AG04449 (cell line): ENCODE measurements at regions not wholly inside any gene's neighbourhood (a gene's known extent, or its start where the extent isn't known, plus 50 kb on each side); places are given as distances from the start of the nearest gene placed in this dataset.
"Not testable (repeated sequence)": the region's sequence is repeated elsewhere in the genome, so short reads cannot be mapped to it uniquely, and the experiment has no call there.

Experiments
- CTCF ChIA-PET: fragments of 350-600 bp; formaldehyde crosslinking; extraction: SDS; loops from one replicate; lab custom pipeline; 2021; ENCODE audit warnings: antibody characterized with exemption; lab: Yijun Ruan, JAX
- POLR2A ChIA-PET: fragments of 400-600, 350-600 bp; formaldehyde crosslinking; extraction: SDS; loops from one replicate; lab custom pipeline; 2020; ENCODE audit warnings: antibody characterized with exemption, inconsistent platforms; lab: Yijun Ruan, JAX
- DNase-seq: peaks from one replicate; pipeline ENCODE4 v3.0.0-alpha.2; 2010; ENCODE audit warnings: low read depth, low spot score
- H3K4me3 ChIP-seq: 2 replicates; pipeline ENCODE4 v1.5.1; 2011; ENCODE audit warnings: low read depth, mild to moderate bottlenecking, control low read depth, low read length
- TF ChIP-seq, protein P1 (sequence below): IDR thresholded peaks from one replicate; pipeline ENCODE4 v1.5.1; 2011; ENCODE audit warnings: mild to moderate bottlenecking, moderate library complexity, low read length, control low read depth, inconsistent platforms; ENCODE audit not compliant: insufficient read depth; ENCODE audit errors: missing control alignments

- TF ChIP-seq, protein P1, sequence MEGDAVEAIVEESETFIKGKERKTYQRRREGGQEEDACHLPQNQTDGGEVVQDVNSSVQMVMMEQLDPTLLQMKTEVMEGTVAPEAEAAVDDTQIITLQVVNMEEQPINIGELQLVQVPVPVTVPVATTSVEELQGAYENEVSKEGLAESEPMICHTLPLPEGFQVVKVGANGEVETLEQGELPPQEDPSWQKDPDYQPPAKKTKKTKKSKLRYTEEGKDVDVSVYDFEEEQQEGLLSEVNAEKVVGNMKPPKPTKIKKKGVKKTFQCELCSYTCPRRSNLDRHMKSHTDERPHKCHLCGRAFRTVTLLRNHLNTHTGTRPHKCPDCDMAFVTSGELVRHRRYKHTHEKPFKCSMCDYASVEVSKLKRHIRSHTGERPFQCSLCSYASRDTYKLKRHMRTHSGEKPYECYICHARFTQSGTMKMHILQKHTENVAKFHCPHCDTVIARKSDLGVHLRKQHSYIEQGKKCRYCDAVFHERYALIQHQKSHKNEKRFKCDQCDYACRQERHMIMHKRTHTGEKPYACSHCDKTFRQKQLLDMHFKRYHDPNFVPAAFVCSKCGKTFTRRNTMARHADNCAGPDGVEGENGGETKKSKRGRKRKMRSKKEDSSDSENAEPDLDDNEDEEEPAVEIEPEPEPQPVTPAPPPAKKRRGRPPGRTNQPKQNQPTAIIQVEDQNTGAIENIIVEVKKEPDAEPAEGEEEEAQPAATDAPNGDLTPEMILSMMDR: no peak
- no peak overlapping the region for H3K4me3 ChIP-seq
- no peak for DNase-seq
- ChIA-PET CTCF (no interaction called here), POLR2A (no interaction called here)
Observed at GRCh38 chr9:75685062-75685461, 205.4 kb upstream of the PCSK5 start.

GRCh38 chr9:75687359-75687953 is 203.0 kb upstream of the PCSK5 start:
- no peak for DNase-seq
- no peak overlapping the region for H3K4me3 ChIP-seq
- TF ChIP-seq, protein P1: no peak
- ChIA-PET CTCF (no interaction called here), POLR2A (no interaction called here)

DNA sequence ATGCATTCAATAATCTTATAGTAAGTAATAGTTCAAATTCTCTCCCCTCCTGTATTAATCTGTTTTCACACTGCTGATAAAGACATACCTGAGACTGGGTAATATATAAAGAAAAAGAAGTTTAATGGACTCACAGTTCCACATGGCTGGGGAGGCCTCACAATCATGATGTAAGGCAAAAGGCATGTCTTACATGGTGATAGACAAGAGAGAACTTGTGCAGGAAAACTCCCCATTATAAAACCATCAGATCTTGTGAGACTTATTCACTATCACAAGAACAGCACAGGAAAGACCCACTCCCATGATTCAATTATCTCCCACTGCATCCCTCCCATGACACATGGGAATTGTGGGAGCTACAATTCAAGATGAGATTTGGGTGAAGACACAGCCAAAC is 199.9 kb upstream of the PCSK5 start:
- POLR2A ChIA-PET, DNase-seq, H3K4me3 ChIP-seq, CTCF ChIA-PET: not testable (repeated sequence)

DNA sequence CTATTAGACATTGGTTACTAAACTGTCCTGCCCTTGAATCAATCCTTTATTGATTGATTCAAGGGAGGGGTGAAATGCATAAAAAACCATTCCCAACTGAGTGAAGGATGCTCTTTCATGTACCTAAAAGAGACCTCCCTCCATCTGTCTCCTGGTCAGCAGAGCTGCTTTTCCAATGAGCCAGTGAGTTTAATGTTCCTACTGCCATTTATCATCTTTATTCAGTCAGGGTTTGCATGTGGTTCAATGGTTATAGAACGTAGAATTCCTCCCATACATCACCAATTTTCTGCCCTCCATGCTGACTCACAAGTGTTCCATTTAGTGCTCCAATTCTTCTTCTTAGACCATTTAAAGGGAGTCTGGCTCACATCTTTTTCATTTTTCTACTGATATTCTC is 199.1 kb upstream of the PCSK5 start:
- ChIA-PET POLR2A (no interaction called here), CTCF (no interaction called here)

GRCh38 chr9:75692309-75692708 is 198.2 kb upstream of the PCSK5 start:
- CTCF ChIA-PET: no interaction called here
- POLR2A ChIA-PET: no interaction called here
- DNase-seq: no peak
- H3K4me3 ChIP-seq: no peak overlapping the region
- TF ChIP-seq, protein P1: no peak

More for the DNA sequence above, 199.1 kb upstream of the PCSK5 start:
- no peak overlapping the region for H3K4me3 ChIP-seq
- TF ChIP-seq, protein P1: no peak
- no peak for DNase-seq

DNA sequence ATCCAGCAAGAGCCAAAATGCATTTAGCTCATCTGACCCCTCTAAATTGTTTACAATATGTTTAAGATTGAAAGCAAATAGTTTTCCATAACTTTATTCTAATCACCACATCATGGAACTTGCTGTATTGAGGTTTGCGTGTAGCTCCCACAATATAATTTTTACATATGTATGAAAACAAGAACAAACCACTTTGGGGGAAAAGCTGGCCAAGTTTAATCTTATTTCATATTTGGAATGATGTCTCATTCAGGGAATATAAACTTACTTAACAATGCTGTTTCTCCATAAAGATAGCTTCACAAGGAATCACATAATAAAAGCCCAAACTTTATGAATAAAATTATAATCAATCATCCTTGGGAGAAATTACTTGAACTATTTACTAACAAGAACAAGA is 194.6 kb upstream of the PCSK5 start:
- TF ChIP-seq, protein P1: no peak
- H3K4me3 ChIP-seq: no peak overlapping the region
- ChIA-PET POLR2A (no interaction called here), CTCF (no interaction called here)
- no peak for DNase-seq

DNA sequence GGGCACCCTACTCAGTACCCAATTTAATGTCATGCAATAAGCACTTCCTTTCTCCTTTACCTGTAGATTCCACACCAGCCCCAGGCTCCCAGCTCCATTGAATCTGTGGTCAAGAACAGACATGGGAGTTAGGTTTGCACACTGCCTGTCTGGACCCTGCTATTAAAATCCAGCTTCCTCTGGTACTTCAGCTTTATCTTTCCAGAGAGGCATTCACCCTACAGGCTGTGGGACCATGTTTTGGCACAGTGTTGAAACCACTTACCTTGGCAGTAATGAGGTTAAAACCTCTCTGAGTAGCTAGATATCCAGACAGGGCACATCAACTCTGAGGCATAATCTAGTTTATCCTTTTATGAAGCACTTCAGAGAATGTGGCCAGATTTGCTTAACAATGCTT is 191.5 kb upstream of the PCSK5 start:
- no peak overlapping the region for H3K4me3 ChIP-seq
- DNase-seq: no peak
- ChIA-PET CTCF (no interaction called here), POLR2A (no interaction called here)
- TF ChIP-seq, protein P1: no peak
